WI38 (cell line): ENCODE measurements at regions not wholly inside any gene's neighbourhood (a gene's known extent, or its start where the extent isn't known, plus 50 kb on each side); places are given as distances from the start of the nearest gene placed in this dataset.

Experiments
- H3K4me3 ChIP-seq: 2 replicates; pipeline ENCODE4 v1.5.1; 2011; ENCODE audit warnings: low read depth, mild to moderate bottlenecking, control low read depth, low read length
- CTCF ChIP-seq: IDR thresholded peaks from 2 replicates; pipeline ENCODE4 v1.5.1; 2012; ENCODE audit warnings: low read depth, mild to moderate bottlenecking, control low read depth, low read length

DNA sequence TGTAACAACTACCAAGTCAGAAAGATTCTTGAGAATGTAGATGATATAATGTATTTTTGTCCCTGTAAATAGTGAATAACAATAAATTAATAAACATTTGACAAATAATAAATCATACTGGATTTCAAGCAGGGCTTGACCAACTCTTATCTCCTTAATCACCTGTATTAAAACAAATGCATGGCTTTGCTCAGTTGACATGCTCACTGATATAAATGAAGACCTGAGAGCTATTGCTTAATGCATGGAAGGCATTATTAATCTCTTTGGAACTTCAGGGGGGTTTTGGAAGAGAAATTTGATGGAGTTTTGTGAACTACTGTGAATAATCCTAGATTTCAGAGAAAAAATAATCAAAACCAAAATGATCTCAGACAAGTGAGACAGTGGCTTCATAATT, 1420.4 kb upstream of the TENM4 start:
- no peak for TF ChIP-seq CTCF
- no peak overlapping the region for H3K4me3 ChIP-seq

- no peak for TF ChIP-seq CTCF
- H3K4me3 ChIP-seq = no peak overlapping the region
Measured at GRCh38 chr11:80860632-80861031, 1419.8 kb upstream of the TENM4 start.

GRCh38 chr11:80856066-80856465, 1415.2 kb upstream of the TENM4 start:
- TF ChIP-seq CTCF = no peak
- H3K4me3 ChIP-seq = no peak overlapping the region

GRCh38 chr11:80855426-80855825, 1414.6 kb upstream of the TENM4 start:
- no peak overlapping the region for H3K4me3 ChIP-seq
- TF ChIP-seq CTCF = no peak

- TF ChIP-seq CTCF = no peak
- H3K4me3 ChIP-seq = no peak overlapping the region
Measured at GRCh38 chr11:80849253-80849652, 1408.4 kb upstream of the TENM4 start.

DNA sequence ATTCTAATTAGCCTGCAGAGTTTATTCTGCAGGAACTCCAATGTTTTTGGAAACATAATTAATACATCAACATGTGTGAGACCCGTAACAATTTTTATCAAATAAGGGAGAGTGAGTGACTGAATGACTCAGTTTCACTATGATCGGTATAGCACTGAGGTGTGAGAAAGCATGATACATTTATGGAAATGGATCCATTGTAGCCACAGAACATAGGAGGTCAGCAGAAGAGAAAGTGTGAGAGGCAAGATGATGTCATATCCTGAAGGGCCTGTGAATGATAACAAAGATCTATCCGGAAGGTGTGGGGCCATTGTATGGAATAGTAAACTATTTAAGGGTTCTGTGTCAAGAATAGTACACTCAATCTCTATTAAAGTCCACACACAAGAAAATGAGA, 1406.1 kb upstream of the TENM4 start:
- no peak for TF ChIP-seq CTCF

DNA sequence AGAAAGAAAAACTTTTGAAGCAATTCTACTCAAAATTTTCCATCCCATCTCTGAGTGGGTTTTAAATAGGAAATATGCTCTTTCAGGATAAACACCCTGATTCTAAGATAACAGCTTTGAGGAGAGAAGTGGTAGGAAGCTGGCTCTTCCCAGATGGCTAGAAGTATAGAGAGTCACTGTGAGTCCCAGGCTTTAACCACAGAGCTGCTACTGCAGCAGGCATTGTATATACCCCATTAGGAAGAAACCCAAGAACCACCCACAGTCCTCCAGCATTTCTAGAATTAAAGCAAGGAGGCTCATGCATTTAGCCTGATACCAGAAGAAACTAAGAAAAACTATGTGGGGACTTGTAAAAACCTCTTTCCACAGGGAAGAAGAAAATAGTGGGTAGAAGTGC, 1405.6 kb upstream of the TENM4 start:
- no peak for TF ChIP-seq CTCF
- H3K4me3 ChIP-seq = no peak overlapping the region

More for the DNA sequence above, 1406.1 kb upstream of the TENM4 start:
- no peak overlapping the region for H3K4me3 ChIP-seq
